ENCODE measurements at regions not wholly inside any gene's neighbourhood (a gene's known extent, or its start where the extent isn't known, plus 50 kb on each side); places are given as distances from the start of the nearest gene placed in this dataset.

- TF ChIP-seq ATF6 (CRISPR knock-in tag; IDR thresholded peaks at IDR 0.05) (no peak), NFATC4 (CRISPR knock-in tag; IDR thresholded peaks at IDR 0.05) (no peak), E2F5 (CRISPR knock-in tag; IDR thresholded peaks at IDR 0.05) (no peak), EMX1 (CRISPR knock-in tag; IDR thresholded peaks at IDR 0.05) (no peak), FOXP4 (CRISPR knock-in tag; IDR thresholded peaks at IDR 0.05) (no peak), STAT6 (CRISPR knock-in tag; conservative IDR thresholded peaks at IDR 0.05; ENCODE audit: low read depth) (no peak), HMGA2 (CRISPR knock-in tag; IDR thresholded peaks at IDR 0.05) (no peak), IRF2 (CRISPR knock-in tag; IDR thresholded peaks at IDR 0.05; ENCODE audit: borderline replicate concordance, low read depth) (no peak)
These were observed 176.2 kb upstream of the TPM1 start (continued) for GRCh38 chr15:62866366-62866765.

- Mint-ChIP-seq H3K27me3 (ENCODE audit: low read depth) (no peaks in the 10 kb centered on the region), H3K4me1 (no peaks in the 10 kb centered on the region), H3K36me3 (peaks cover 6% of the 10 kb centered on the region), H3K9me3 (peaks cover 11% of the 10 kb centered on the region), H3K27ac (no peak overlapping the region), H3K4me3 (no peak overlapping the region)
- TF ChIP-seq MYBL2 (CRISPR knock-in tag; IDR thresholded peaks at IDR 0.05), result no peak
- no peak for TF ChIP-seq TP53 (CRISPR knock-in tag; IDR thresholded peaks at IDR 0.05)
- TF ChIP-seq FOXP4 (CRISPR knock-in tag; IDR thresholded peaks at IDR 0.05), result no peak
- TF ChIP-seq SOX15 (CRISPR knock-in tag; IDR thresholded peaks at IDR 0.05), result no peak
- no peak for TF ChIP-seq ZNF219 (CRISPR knock-in tag; IDR thresholded peaks at IDR 0.05; ENCODE audit: borderline replicate concordance)
- no peak for TF ChIP-seq GTF2I (CRISPR knock-in tag; conservative IDR thresholded peaks at IDR 0.05)
- TF ChIP-seq CTCF (IDR thresholded peaks at IDR 0.05), result no peak
- TF ChIP-seq ZNF232 (CRISPR knock-in tag; IDR thresholded peaks at IDR 0.05), result no peak
- TF ChIP-seq ZNF512 (CRISPR knock-in tag; IDR thresholded peaks at IDR 0.05; ENCODE audit: borderline replicate concordance), result no peak
- DNase-seq (ENCODE audit: low spot score) (no peak), ATAC-seq (no peak)
- ChIA-PET CTCF (no interaction called here), POLR2A (no interaction called here)
These were observed 174.7 kb upstream of the TPM1 start for GRCh38 chr15:62867844-62868243.
